HG03135 (cell line): ENCODE measurements at regions not wholly inside any gene's neighbourhood (a gene's known extent, or its start where the extent isn't known, plus 50 kb on each side); places are given as distances from the start of the nearest gene placed in this dataset.

Experiments used
- ATAC-seq: cut with Tn5 transposase; IDR thresholded peaks from one replicate; pipeline ENCODE4 v1.9.1; 2021; ENCODE audit warnings: mild to moderate bottlenecking, moderate library complexity; ENCODE audit not compliant: unreplicated experiment

DNA sequence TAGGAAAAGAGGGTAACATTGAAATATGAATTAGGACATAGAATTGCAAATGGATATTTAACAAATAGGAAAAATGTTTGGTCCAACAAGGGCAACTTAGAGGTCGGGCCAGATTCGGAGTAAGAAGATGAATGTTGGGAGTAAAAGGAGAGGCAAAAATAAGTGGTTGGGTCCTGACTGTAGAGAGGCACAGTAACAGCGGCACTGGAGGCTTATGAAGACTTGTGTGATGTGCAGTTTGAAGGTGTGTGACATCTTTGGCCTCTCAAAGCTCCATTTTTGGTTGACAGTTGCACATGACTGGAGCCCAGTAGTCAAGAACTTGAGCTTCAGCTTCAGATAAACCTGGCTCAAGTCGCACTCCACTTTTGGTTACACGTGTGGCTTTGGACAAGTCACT is 109.9 kb upstream of the PAXBP1 start:
- no peak for ATAC-seq

GRCh38 chr21:32884062-32884461 is 112.5 kb upstream of the PAXBP1 start:
- no peak for ATAC-seq

DNA sequence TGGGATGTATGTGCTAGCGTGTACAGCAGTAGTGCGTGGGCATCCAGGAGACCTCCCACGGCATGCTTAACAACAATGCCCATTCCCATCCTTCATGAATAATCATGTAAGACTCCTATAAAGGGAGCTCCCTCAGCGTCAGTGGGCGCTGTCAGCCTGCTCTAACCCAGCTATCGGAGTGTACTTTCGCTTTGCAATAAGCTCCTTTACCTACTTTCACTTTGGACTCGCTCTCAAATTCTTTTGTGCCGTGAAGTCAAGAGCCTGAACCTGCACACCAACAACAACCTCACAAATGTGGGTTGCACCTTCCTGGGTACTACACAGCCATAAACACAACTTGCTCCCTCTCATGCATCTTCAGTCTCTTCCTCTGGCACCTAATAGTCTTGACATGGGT is 114.8 kb upstream of the PAXBP1 start:
- no peak for ATAC-seq

- ATAC-seq = no peak
Observed at GRCh38 chr21:32887026-32887425, 115.5 kb upstream of the PAXBP1 start.

- no peak for ATAC-seq
Observed at GRCh38 chr21:32888971-32889370, 117.4 kb upstream of the PAXBP1 start.

GRCh38 chr21:32889596-32889995 is 118.0 kb upstream of the PAXBP1 start:
- no peak for ATAC-seq

DNA sequence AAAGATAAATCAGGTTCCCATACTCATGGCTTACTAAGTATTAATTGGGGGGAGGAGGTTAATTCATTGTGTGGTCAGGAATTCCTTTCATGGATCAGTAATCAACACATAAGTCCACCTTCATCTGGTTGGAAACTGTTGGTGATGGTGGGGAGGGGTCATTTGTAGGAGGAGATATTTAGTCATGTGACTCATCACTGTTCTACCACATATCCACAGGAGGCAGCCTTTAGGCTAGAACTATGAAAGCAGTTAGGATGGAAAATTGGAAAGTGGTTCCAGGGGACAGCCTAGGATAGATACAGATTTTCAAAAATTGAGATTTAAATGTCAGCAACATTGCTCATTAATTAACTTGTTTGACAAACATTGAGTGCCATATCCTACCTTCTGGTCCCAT is 122.8 kb upstream of the PAXBP1 start:
- no peak for ATAC-seq

DNA sequence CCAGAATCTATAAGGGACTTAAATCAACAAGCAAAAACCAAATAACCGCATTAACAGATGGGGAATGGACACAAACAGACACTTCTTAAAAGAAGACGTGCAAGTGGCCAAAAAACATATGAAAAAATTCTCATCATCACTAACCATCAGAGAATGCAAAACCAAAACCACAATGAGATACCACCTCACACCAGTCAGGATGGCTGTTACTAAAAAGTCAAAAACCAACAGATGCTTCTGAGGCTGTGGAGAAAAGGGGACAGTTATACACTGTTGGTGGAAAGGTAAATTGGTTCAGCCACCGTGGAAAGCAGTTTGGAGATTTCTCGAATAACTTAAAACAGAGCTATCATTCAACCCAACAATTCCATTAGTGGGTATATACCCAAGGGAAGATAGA is 124.9 kb upstream of the OLIG2 start:
- ATAC-seq = no peak

GRCh38 chr21:32907521-32907920 is 118.2 kb upstream of the OLIG2 start:
- no peak for ATAC-seq

GRCh38 chr21:32908534-32908933 is 117.2 kb upstream of the OLIG2 start:
- no peak for ATAC-seq

GRCh38 chr21:32909393-32909792 is 116.3 kb upstream of the OLIG2 start:
- ATAC-seq = no peak

GRCh38 chr21:32914424-32915039 is 111.2 kb upstream of the OLIG2 start:
- no peak for ATAC-seq

GRCh38 chr21:32915099-32915498 is 110.6 kb upstream of the OLIG2 start:
- no peak for ATAC-seq

GRCh38 chr21:32916088-32916487 is 109.6 kb upstream of the OLIG2 start:
- ATAC-seq = no peak

GRCh38 chr21:32916522-32917099 is 109.1 kb upstream of the OLIG2 start:
- ATAC-seq = no peak

GRCh38 chr21:32917362-32918135 is 108.2 kb upstream of the OLIG2 start:
- ATAC-seq = no peak

- no peak for ATAC-seq
Observed at GRCh38 chr21:32918478-32919120, 107.1 kb upstream of the OLIG2 start.

DNA sequence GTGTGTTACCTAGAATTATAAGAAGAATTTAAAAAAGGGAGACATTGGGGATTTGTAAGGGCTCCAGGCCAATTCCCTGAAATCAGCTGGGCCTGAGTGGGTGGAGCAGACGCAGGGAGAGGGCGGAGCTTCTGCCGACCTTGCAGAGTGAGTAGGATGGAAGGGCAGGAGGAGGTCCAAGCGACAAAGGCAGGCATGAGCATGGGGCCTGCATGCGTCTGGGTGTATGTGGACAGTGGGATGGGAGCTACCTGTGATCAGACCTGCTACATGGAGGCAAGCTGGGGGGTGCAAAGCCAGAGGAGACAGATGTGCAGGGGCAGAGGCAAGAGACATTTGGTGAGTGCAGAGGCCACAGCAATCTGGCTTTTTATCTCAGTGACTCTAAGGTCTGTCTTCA is 105.3 kb upstream of the OLIG2 start:
- ATAC-seq = no peak

GRCh38 chr21:32921632-32922230 is 104.0 kb upstream of the OLIG2 start:
- no peak for ATAC-seq

DNA sequence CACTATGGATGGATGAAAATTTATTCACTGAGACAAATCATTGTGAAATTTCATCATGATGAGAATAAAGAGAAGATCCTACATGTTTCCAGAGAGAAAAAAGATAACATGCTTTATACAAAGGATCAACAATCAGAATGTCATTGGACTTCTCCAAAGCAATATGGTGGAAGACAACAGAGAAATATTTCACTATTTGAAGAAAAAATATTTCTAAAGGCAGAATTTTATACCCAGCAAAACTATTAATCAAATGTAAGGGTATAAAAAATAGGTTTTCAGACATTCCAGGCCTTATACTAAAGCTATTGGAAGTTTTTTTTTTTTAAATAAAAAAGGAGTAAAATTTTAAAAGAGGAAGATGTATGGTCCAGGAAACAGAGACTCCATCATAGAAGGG is 100.6 kb upstream of the OLIG2 start:
- no peak for ATAC-seq

DNA sequence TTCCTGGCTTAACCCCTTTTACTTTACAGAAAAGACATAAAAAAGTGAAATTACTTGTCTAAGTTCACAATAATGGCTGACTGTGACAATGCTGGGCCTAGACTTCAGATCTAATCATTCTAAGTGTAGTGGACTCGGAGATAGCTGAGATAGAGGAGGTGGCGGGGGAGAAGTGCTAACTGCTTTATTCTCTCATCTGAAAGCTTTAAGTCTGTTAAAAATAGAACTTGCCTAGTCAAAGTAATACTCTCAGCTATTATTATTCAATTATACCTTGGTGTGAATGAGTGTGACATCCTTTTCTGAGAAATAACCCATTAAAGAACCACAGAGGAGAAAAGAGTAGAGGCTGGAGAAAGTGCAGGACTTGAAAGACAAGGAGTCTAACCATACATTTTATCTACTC is 96.1 kb upstream of the OLIG2 start:
- peak; percentile 48 for ATAC-seq
